HG02870 (cell line): ENCODE measurements at regions not wholly inside any gene's neighbourhood (a gene's known extent, or its start where the extent isn't known, plus 50 kb on each side); places are given as distances from the start of the nearest gene placed in this dataset.

Source experiments
- ATAC-seq: cut with Tn5 transposase; IDR thresholded peaks from one replicate; pipeline ENCODE4 v1.9.1; 2021; ENCODE audit warnings: mild to moderate bottlenecking, moderate library complexity; ENCODE audit not compliant: unreplicated experiment

DNA sequence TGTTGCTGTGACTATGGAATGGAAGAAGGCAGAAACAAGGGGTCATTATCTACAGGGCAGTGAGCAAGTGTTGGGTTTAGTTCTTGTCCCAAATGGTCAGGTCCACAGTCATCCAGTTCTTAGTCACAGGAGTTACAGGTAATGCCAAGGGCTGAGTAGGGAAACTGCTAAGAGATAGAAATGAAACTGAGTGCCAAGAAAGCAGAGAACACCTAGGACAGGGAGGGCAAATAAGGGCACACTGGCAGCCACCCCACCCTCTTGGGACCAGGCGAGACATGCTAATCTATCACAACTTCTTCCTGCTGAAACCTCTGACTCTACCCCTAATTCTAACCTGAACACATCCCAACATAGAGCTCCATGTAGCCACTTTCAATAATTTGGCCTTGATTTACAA is 103.2 kb downstream of the KLF4 start:
- ATAC-seq, result no peak
